ENCODE measurements at regions not wholly inside any gene's neighbourhood (a gene's known extent, or its start where the extent isn't known, plus 50 kb on each side); places are given as distances from the start of the nearest gene placed in this dataset.

GRCh38 chr5:96566833-96567587 is 95.2 kb upstream of the CAST start:
- DNase-seq = no peak
- Histone ChIP-seq H3K56ac (ENCODE audit: insufficient read length, low read depth, low read length) (no peak overlapping the region), H4K8ac (replicated peaks; ENCODE audit: insufficient read length, low read depth, low read length) (no peak overlapping the region), H2BK20ac (ENCODE audit: low read depth, low read length, poor library complexity, severe bottlenecking) (no peak overlapping the region), H3K27me3 (ENCODE audit: insufficient read depth, low read length) (no peaks in the 10 kb centered on the region; the same call in 1 of the 2 replicates), H2BK15ac (ENCODE audit: low read depth, low read length) (no peak overlapping the region), H2AFZ (ENCODE audit: low read length) (no peak overlapping the region), H3K79me2 (ENCODE audit: insufficient read depth, low read length) (no peaks in the 10 kb centered on the region), H3K18ac (ENCODE audit: insufficient read length, low read depth, low read length) (no peak overlapping the region), H4K91ac (ENCODE audit: insufficient read length, low read depth, low read length) (no peak overlapping the region), H3K4me1 (ENCODE audit: insufficient read depth, low read length) (no peaks in the 10 kb centered on the region), H2BK12ac (ENCODE audit: insufficient read length, low read depth, low read length) (no peak overlapping the region), H3K14ac (ENCODE audit: insufficient read depth, low read length) (no peak overlapping the region), H2AK5ac (ENCODE audit: insufficient read length, low read length) (no peak overlapping the region), H3K9ac (ENCODE audit: extremely low read depth, insufficient read length, low read length) (no peak overlapping the region), H3K23ac (ENCODE audit: insufficient read length, low read depth, low read length) (no peak overlapping the region), H3K4ac (ENCODE audit: low read depth, low read length) (no peak overlapping the region), H2BK5ac (ENCODE audit: insufficient read length, low read length) (no peak overlapping the region), H3K79me1 (ENCODE audit: insufficient read depth, low read depth, low read length, poor library complexity, severe bottlenecking) (no peaks in the 10 kb centered on the region), H3K27ac (ENCODE audit: insufficient read length, low read depth, low read length) (no peak overlapping the region), H3K9me3 (ENCODE audit: control insufficient read depth, low read depth, low read length) (no peaks in the 10 kb centered on the region), H4K20me1 (ENCODE audit: control insufficient read depth, insufficient read depth, insufficient read length) (no peaks in the 10 kb centered on the region), H3K23me2 (ENCODE audit: insufficient read length, low read depth, low read length, poor library complexity, severe bottlenecking) (no peaks in the 10 kb centered on the region), H2BK120ac (ENCODE audit: low read depth, low read length, poor library complexity, severe bottlenecking) (no peak overlapping the region), H3K4me2 (ENCODE audit: insufficient read depth, insufficient read length, low read length) (no peak overlapping the region), H4K5ac (ENCODE audit: insufficient read length, low read depth, low read length) (no peak overlapping the region), H3T11ph (ENCODE audit: low read length) (no peak overlapping the region)
- Mint-ChIP-seq H3K27me3 (ENCODE audit: low read depth) (no peaks in the 10 kb centered on the region; the same call in 1 of the 2 replicates), H3K27ac (no peak overlapping the region; a peak in 1 of 7 replicates), H3K36me3 (ENCODE audit: insufficient read depth in 1 of 3, low read depth in 3 of 3) (no peaks in the 10 kb centered on the region), H3K9me3 (no peaks in the 10 kb centered on the region), H3K4me3 (no peak overlapping the region), H3K4me1 (peaks cover 3 to 8% of the 10 kb centered on the region in 2 experiments; a peak in 2 of 4 replicates)
- no peak for TF ChIP-seq CTCF (conservative IDR thresholded peaks at IDR 0.05)
- WGBS (ENCODE audit: extremely low coverage, insufficient read length, low lambda C conversion rate) = no CpG with 5 or more reads among the region's 8 CpGs

All from H9 (cell line).